ENCODE measurements at regions not wholly inside any gene's neighbourhood (a gene's known extent, or its start where the extent isn't known, plus 50 kb on each side); places are given as distances from the start of the nearest gene placed in this dataset.
"Not testable (repeated sequence)": the region's sequence is repeated elsewhere in the genome, so short reads cannot be mapped to it uniquely, and the experiment has no call there.

DNA sequence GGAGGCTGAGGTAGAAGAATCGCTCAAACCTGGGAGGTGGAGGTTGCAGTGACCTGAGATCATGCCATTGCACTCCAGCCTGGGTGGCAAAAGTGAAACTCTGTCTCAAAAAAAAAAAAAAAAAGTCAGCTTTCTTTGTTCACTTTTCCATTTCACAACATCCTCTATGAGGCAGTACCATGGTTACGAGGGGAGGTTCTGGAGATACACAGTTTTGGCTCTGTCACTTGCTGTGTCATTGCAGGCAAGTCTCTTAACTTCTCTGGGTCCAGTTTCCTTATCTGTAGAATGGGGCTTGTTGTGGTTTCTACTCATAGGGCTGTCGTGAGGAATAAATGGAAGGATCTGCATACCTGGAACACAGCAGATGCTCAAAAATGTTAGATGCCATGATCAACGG is 75.6 kb upstream of the SLC24A4 start:
- no peak overlapping the region for H2AK5ac ChIP-seq (ENCODE audit: low read length, severe bottlenecking)
- 86% methylated on average over 4 of the region's 4 CpGs for WGBS
- no peak overlapping the region for H2BK15ac ChIP-seq (ENCODE audit: low read depth, poor library complexity, severe bottlenecking)
- no peak overlapping the region for H3K4me3 ChIP-seq (ENCODE audit: insufficient read depth in 1 of 2, low read depth in 1 of 2, low read length in 2 of 2)
- no peaks in the 10 kb centered on the region for H3K4me1 ChIP-seq (ENCODE audit: control insufficient read depth, insufficient read depth, low read depth, low read length)
- no peak overlapping the region for H3K27ac ChIP-seq (ENCODE audit: low read length, poor library complexity, severe bottlenecking)
- H3K23ac ChIP-seq (ENCODE audit: low read length in 2 of 2) = no peak overlapping the region
- DNase-seq = no peak
- peaks cover 9 to 33% of the 10 kb centered on the region in 2 experiments for H3K27me3 ChIP-seq (ENCODE audit: control insufficient read depth in 1 of 2, insufficient read depth in 1 of 2, low read length in 2 of 2)
- no peak overlapping the region for H2BK12ac ChIP-seq (ENCODE audit: low read length in 2 of 2)
- no peak overlapping the region for H3K4me2 ChIP-seq (ENCODE audit: low read length, poor library complexity, severe bottlenecking)
- no peak overlapping the region for H2BK5ac ChIP-seq (ENCODE audit: low read depth, low read length, poor library complexity, severe bottlenecking)
- H3K9ac ChIP-seq (ENCODE audit: low read length) = no peak overlapping the region
- H3K36me3 ChIP-seq (ENCODE audit: control insufficient read depth in 1 of 2, insufficient read depth in 2 of 2, low read depth in 1 of 2, low read length in 2 of 2) = no peaks in the 10 kb centered on the region
- H2BK120ac ChIP-seq (ENCODE audit: low read depth, low read length) = no peak overlapping the region
- no peak overlapping the region for H4K8ac ChIP-seq (ENCODE audit: low read length)
- no peak overlapping the region for H3K4ac ChIP-seq (ENCODE audit: low read depth in 1 of 2, low read length in 2 of 2)
- H4K91ac ChIP-seq (ENCODE audit: low read length) = no peak overlapping the region
- no peak overlapping the region for H2AFZ ChIP-seq (ENCODE audit: low read depth, low read length)
- H3K14ac ChIP-seq (ENCODE audit: low read length in 2 of 2) = no peak overlapping the region
- H3K9me3 ChIP-seq (ENCODE audit: control insufficient read depth, low read length) = peaks cover 34% of the 10 kb centered on the region
- no peaks in the 10 kb centered on the region for H3K79me1 ChIP-seq (replicated peaks; ENCODE audit: low read length, poor library complexity, severe bottlenecking)
- H3K18ac ChIP-seq (ENCODE audit: low read depth in 1 of 2, low read length in 2 of 2) = no peak overlapping the region

DNA sequence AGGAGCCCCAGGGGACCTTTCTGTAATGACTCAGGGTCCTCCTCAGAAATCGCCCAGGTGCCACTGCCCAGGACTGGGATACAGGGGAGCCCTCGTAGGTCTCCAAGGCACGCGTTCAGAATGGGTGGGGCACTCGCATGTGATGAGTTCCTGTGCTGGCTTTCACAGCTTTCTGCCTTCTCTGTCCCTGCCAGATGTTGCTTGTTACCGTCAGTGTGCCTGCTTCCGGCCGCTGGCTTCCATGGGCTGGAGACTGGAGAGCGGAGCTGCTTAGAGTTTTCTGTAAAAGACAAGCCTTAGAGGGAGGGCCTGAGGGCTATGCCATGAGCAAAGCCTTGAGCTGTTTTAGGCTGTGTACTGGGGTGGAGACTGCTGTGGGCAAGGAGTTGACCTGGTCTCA is 75.0 kb upstream of the SLC24A4 start:
- no peak overlapping the region for H2AK5ac ChIP-seq (ENCODE audit: low read length, severe bottlenecking)
- 87% methylated on average over 9 of the region's 9 CpGs for WGBS
- no peak overlapping the region for H3K18ac ChIP-seq (ENCODE audit: low read depth in 1 of 2, low read length in 2 of 2)
- no peak overlapping the region for H4K91ac ChIP-seq (ENCODE audit: low read length)
- H2BK5ac ChIP-seq (ENCODE audit: low read depth, low read length, poor library complexity, severe bottlenecking) = no peak overlapping the region
- H3K27me3 ChIP-seq (ENCODE audit: control insufficient read depth in 1 of 2, insufficient read depth in 1 of 2, low read length in 2 of 2) = peaks cover 15 to 39% of the 10 kb centered on the region in 2 experiments
- no peak overlapping the region for H3K4me3 ChIP-seq (ENCODE audit: insufficient read depth in 1 of 2, low read depth in 1 of 2, low read length in 2 of 2)
- no peak overlapping the region for H3K9ac ChIP-seq (ENCODE audit: low read length)
- H3K79me1 ChIP-seq (replicated peaks; ENCODE audit: low read length, poor library complexity, severe bottlenecking) = no peaks in the 10 kb centered on the region
- no peak overlapping the region for H3K14ac ChIP-seq (ENCODE audit: low read length in 2 of 2)
- no peak overlapping the region for H3K4me2 ChIP-seq (ENCODE audit: low read length, poor library complexity, severe bottlenecking)
- H2BK12ac ChIP-seq (ENCODE audit: low read length in 2 of 2) = no peak overlapping the region
- no peak overlapping the region for H3K4ac ChIP-seq (ENCODE audit: low read depth in 1 of 2, low read length in 2 of 2)
- H3K36me3 ChIP-seq (ENCODE audit: control insufficient read depth in 1 of 2, insufficient read depth in 2 of 2, low read depth in 1 of 2, low read length in 2 of 2) = no peaks in the 10 kb centered on the region
- H2AFZ ChIP-seq (ENCODE audit: low read depth, low read length) = no peak overlapping the region
- no peaks in the 10 kb centered on the region for H3K4me1 ChIP-seq (ENCODE audit: control insufficient read depth, insufficient read depth, low read depth, low read length)
- no peak for DNase-seq
- no peak overlapping the region for H4K8ac ChIP-seq (ENCODE audit: low read length)
- no peak overlapping the region for H2BK15ac ChIP-seq (ENCODE audit: low read depth, poor library complexity, severe bottlenecking)
- no peak overlapping the region for H3K23ac ChIP-seq (ENCODE audit: low read length in 2 of 2)
- H2BK120ac ChIP-seq (ENCODE audit: low read depth, low read length) = no peak overlapping the region
- H3K9me3 ChIP-seq (ENCODE audit: control insufficient read depth, low read length) = peaks cover 34% of the 10 kb centered on the region
- H3K27ac ChIP-seq (ENCODE audit: low read length, poor library complexity, severe bottlenecking) = no peak overlapping the region

DNA sequence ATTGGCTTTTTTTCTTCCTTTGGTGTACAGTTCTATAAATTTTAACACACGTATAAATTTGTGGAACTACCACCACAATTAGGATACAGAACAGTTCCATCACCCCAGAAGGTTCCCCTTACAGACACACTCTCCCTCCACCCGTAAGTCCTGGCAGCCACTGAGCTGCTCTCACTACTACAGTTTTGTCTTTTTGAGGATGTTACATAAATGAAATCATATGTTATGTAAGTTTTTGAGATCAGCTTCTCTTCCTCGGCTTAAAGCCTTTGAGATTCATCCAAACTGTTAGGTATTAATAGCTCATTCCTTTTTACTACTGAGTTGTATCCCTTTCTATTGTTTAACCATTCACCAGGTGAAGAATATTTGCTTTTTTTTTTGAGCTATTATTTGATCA is 74.3 kb upstream of the SLC24A4 start:
- no peak overlapping the region for H2BK12ac ChIP-seq (ENCODE audit: low read length in 2 of 2)
- no peak overlapping the region for H2BK5ac ChIP-seq (ENCODE audit: low read depth, low read length, poor library complexity, severe bottlenecking)
- no peak overlapping the region for H4K8ac ChIP-seq (ENCODE audit: low read length)
- no peak overlapping the region for H2BK15ac ChIP-seq (ENCODE audit: low read depth, poor library complexity, severe bottlenecking)
- H3K9me3 ChIP-seq (ENCODE audit: control insufficient read depth, low read length) = peaks cover 28% of the 10 kb centered on the region
- no peak overlapping the region for H3K4me3 ChIP-seq (ENCODE audit: insufficient read depth in 1 of 2, low read depth in 1 of 2, low read length in 2 of 2)
- peaks cover 21 to 47% of the 10 kb centered on the region in 2 experiments for H3K27me3 ChIP-seq (ENCODE audit: control insufficient read depth in 1 of 2, insufficient read depth in 1 of 2, low read length in 2 of 2)
- H3K27ac ChIP-seq (ENCODE audit: low read length, poor library complexity, severe bottlenecking) = no peak overlapping the region
- H2AFZ ChIP-seq (ENCODE audit: low read depth, low read length) = no peak overlapping the region
- no peak overlapping the region for H4K91ac ChIP-seq (ENCODE audit: low read length)
- no peaks in the 10 kb centered on the region for H3K36me3 ChIP-seq (ENCODE audit: control insufficient read depth in 1 of 2, insufficient read depth in 2 of 2, low read depth in 1 of 2, low read length in 2 of 2)
- H3K18ac ChIP-seq (ENCODE audit: low read depth in 1 of 2, low read length in 2 of 2) = no peak overlapping the region
- WGBS = 100% methylated on average over 1 of the region's 3 CpGs
- no peak overlapping the region for H2BK120ac ChIP-seq (ENCODE audit: low read depth, low read length)
- H3K4ac ChIP-seq (ENCODE audit: low read depth in 1 of 2, low read length in 2 of 2) = no peak overlapping the region
- no peak overlapping the region for H3K14ac ChIP-seq (ENCODE audit: low read length in 2 of 2)
- H3K4me2 ChIP-seq (ENCODE audit: low read length, poor library complexity, severe bottlenecking) = no peak overlapping the region
- no peak for DNase-seq
- H3K79me1 ChIP-seq (replicated peaks; ENCODE audit: low read length, poor library complexity, severe bottlenecking) = no peaks in the 10 kb centered on the region
- H3K9ac ChIP-seq (ENCODE audit: low read length) = no peak overlapping the region
- no peak overlapping the region for H2AK5ac ChIP-seq (ENCODE audit: low read length, severe bottlenecking)
- peaks cover 4% of the 10 kb centered on the region for H3K4me1 ChIP-seq (ENCODE audit: control insufficient read depth, insufficient read depth, low read depth, low read length)
- H3K23ac ChIP-seq (ENCODE audit: low read length in 2 of 2) = no peak overlapping the region

DNA sequence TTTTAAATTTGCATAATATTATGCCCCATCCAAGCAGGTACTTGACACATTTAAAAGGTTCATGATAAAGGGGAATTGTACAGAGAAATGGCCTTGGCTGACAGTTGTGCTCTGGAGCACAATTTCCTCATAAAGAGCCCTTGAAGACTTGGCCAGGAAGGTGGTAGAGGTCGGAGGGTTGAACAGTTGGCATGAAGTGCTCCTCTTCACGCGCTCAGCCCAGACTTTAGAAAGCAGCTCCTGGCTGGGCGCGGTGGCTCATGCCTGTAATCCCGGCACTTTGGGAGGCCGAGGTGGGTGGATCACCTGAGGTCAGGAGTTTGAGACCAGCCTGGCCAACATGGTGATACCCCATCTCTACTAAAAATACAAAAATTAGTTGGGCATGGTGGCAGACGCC is 72.6 kb upstream of the SLC24A4 start:
- H3K36me3 ChIP-seq (ENCODE audit: control insufficient read depth in 1 of 2, insufficient read depth in 2 of 2, low read depth in 1 of 2, low read length in 2 of 2); H3K18ac ChIP-seq (ENCODE audit: low read depth in 1 of 2, low read length in 2 of 2); H3K23ac ChIP-seq (ENCODE audit: low read length in 2 of 2); H3K27ac ChIP-seq (ENCODE audit: low read length, poor library complexity, severe bottlenecking); DNase-seq; H2BK5ac ChIP-seq (ENCODE audit: low read depth, low read length, poor library complexity, severe bottlenecking); H3K4me2 ChIP-seq (ENCODE audit: low read length, poor library complexity, severe bottlenecking); H2BK12ac ChIP-seq (ENCODE audit: low read length in 2 of 2); H2BK15ac ChIP-seq (ENCODE audit: low read depth, poor library complexity, severe bottlenecking); H3K79me1 ChIP-seq (replicated peaks; ENCODE audit: low read length, poor library complexity, severe bottlenecking); H2BK120ac ChIP-seq (ENCODE audit: low read depth, low read length); H3K9ac ChIP-seq (ENCODE audit: low read length); H3K4ac ChIP-seq (ENCODE audit: low read depth in 1 of 2, low read length in 2 of 2); H3K4me3 ChIP-seq (ENCODE audit: insufficient read depth in 1 of 2, low read depth in 1 of 2, low read length in 2 of 2); H3K14ac ChIP-seq (ENCODE audit: low read length in 2 of 2); H2AFZ ChIP-seq (ENCODE audit: low read depth, low read length); H4K8ac ChIP-seq (ENCODE audit: low read length); H2AK5ac ChIP-seq (ENCODE audit: low read length, severe bottlenecking); H3K4me1 ChIP-seq (ENCODE audit: control insufficient read depth, insufficient read depth, low read depth, low read length); H4K91ac ChIP-seq (ENCODE audit: low read length): not testable (repeated sequence)
- WGBS = 84% methylated on average over 8 of the region's 8 CpGs
- peaks cover 30 to 52% of the 10 kb centered on the region in 2 experiments for H3K27me3 ChIP-seq (ENCODE audit: control insufficient read depth in 1 of 2, insufficient read depth in 1 of 2, low read length in 2 of 2)
- peaks cover 15% of the 10 kb centered on the region for H3K9me3 ChIP-seq (ENCODE audit: control insufficient read depth, low read length)
